Testis (tissue), 2 donors: ENCODE measurements at regions not wholly inside any gene's neighbourhood (a gene's known extent, or its start where the extent isn't known, plus 50 kb on each side); places are given as distances from the start of the nearest gene placed in this dataset.

ENCODE experiments used
- POLR2A ChIP-seq: fragments of 450-650 bp; IDR thresholded peaks from one replicate; pipeline ENCODE4 v1.6.1; 2017; ENCODE audit warnings: antibody characterized with exemption, mild to moderate bottlenecking, moderate library complexity
- TF ChIP-seq, protein P1 (sequence below), 3 experiments: fragments of 450-650 bp in 2 of 3; fragments of 200-600 bp in 1 of 3; sonication (generic) in 1 of 3; IDR thresholded peaks; one replicate each; pipeline ENCODE4 v1.5.1; 2016 to 2019; ENCODE audit warnings: antibody characterized with exemption in 3 of 3, mild to moderate bottlenecking in 2 of 3, moderate library complexity in 1 of 3

DNA sequence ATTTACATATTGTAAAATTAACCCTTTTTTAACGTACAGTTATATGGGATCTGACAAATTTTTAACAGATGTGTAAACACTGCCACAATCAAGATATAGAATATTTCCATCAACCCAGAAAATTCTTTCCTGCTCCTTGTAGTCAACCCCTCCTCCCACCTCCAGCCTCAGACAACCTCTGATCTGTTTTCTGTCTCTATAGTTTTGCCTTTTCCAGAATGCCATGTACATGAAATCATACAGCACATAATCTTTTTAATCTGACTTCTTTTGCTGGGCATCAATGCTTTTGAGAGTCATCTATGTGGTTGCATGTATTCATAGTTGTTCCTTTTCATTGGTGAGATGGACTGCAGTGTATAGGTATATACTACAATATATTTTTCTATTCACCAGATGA lies 153.0 kb downstream of the SMAD6 start:
- TF ChIP-seq, protein P1, sequence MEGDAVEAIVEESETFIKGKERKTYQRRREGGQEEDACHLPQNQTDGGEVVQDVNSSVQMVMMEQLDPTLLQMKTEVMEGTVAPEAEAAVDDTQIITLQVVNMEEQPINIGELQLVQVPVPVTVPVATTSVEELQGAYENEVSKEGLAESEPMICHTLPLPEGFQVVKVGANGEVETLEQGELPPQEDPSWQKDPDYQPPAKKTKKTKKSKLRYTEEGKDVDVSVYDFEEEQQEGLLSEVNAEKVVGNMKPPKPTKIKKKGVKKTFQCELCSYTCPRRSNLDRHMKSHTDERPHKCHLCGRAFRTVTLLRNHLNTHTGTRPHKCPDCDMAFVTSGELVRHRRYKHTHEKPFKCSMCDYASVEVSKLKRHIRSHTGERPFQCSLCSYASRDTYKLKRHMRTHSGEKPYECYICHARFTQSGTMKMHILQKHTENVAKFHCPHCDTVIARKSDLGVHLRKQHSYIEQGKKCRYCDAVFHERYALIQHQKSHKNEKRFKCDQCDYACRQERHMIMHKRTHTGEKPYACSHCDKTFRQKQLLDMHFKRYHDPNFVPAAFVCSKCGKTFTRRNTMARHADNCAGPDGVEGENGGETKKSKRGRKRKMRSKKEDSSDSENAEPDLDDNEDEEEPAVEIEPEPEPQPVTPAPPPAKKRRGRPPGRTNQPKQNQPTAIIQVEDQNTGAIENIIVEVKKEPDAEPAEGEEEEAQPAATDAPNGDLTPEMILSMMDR (IDR thresholded peaks at IDR 0.05) = no peak
- no peak for TF ChIP-seq POLR2A
